ENCODE measurements at regions not wholly inside any gene's neighbourhood (a gene's known extent, or its start where the extent isn't known, plus 50 kb on each side); places are given as distances from the start of the nearest gene placed in this dataset.

GRCh38 chr12:116489116-116489515 is 70.1 kb upstream of the MAP1LC3B2 start:
- TF ChIP-seq CTCF (IDR thresholded peaks at IDR 0.05) = no peak
- no peak for TF ChIP-seq POLR2A (IDR thresholded peaks at IDR 0.05)
